Right ventricle myocardium superior (tissue), 1 donor: ENCODE measurements at regions not wholly inside any gene's neighbourhood (a gene's known extent, or its start where the extent isn't known, plus 50 kb on each side); places are given as distances from the start of the nearest gene placed in this dataset.
A peak's percentile ranks its signal among the peaks of the same experiment; 100 is the strongest.

ENCODE experiments used
- ATAC-seq: fragments of 200-7000 bp; cut with Tn5 transposase; one replicate; pipeline ENCODE4 v1.9.1; 2020; ENCODE audit warnings: mild to moderate bottlenecking; ENCODE audit not compliant: poor library complexity
- DNase-seq: peaks from one replicate; pipeline ENCODE4 v3.0.0-alpha.2; 2020
- intact Hi-C: fragments of 100-400 bp; cut with DNase I; formaldehyde crosslinking; loops from one replicate; pipeline ENCODE4 v1.11.2; 2022
- donor health status: DM: no; HTN: yes; CAD: no; lungs with severe emphysema.

GRCh38 chr4:24637173-24637572 lies 52.8 kb upstream of the DHX15 start:
- DNase-seq, result no peak
- intact Hi-C loops, result no loop called here
- ATAC-seq, result no peak

GRCh38 chr4:24638396-24638875 lies 54.1 kb upstream of the DHX15 start:
- DNase-seq (no peak), ATAC-seq (no peak)
- intact Hi-C loops, result no loop called here

- intact Hi-C loops, result no loop called here
- ATAC-seq (no peak), DNase-seq (no peak)
Measured at GRCh38 chr4:24639714-24640113, 55.4 kb upstream of the DHX15 start.

- intact Hi-C loops, result no loop called here
- DNase-seq (no peak), ATAC-seq (no peak)
Measured at GRCh38 chr4:24640366-24640765, 56.0 kb upstream of the DHX15 start.

- intact Hi-C loops, result no loop called here
- ATAC-seq (peak; percentile 39), DNase-seq (no peak)
Measured at GRCh38 chr4:24642981-24643547, 58.7 kb upstream of the DHX15 start.

GRCh38 chr4:24643774-24644520 lies 59.6 kb upstream of the DHX15 start:
- intact Hi-C loops, result no loop called here
- no peak for ATAC-seq
- no peak for DNase-seq

GRCh38 chr4:24644983-24645764 lies 60.8 kb upstream of the DHX15 start:
- intact Hi-C loops, result no loop called here
- no peak for DNase-seq
- no peak for ATAC-seq

- no peak for DNase-seq
- peak; percentile 41 for ATAC-seq
- intact Hi-C loops, result no loop called here
Measured at GRCh38 chr4:24645765-24646550, 61.6 kb upstream of the DHX15 start.

- ATAC-seq, result no peak
- DNase-seq, result no peak
- intact Hi-C loops, result no loop called here
Measured at GRCh38 chr4:24646798-24647460, 62.6 kb upstream of the DHX15 start.

GRCh38 chr4:24650849-24651640 lies 66.7 kb upstream of the DHX15 start:
- ATAC-seq (no peak), DNase-seq (no peak)
- intact Hi-C loops, result no loop called here

GRCh38 chr4:24655326-24655725 lies 71.0 kb upstream of the DHX15 start:
- ATAC-seq (no peak), DNase-seq (no peak)
- intact Hi-C loops, result no loop called here

GRCh38 chr4:24655971-24656370 lies 71.6 kb upstream of the DHX15 start:
- DNase-seq (no peak), ATAC-seq (no peak)
- intact Hi-C loops, result no loop called here

- intact Hi-C loops, result no loop called here
- DNase-seq, result no peak
- ATAC-seq, result no peak
Measured at GRCh38 chr4:24656906-24657305, 72.6 kb upstream of the DHX15 start.

- peak; percentile 82 for ATAC-seq
- intact Hi-C loops, result no loop called here
- peak; percentile 55 for DNase-seq
Measured at GRCh38 chr4:24657768-24658617, 73.6 kb upstream of the DHX15 start.

GRCh38 chr4:24659241-24659961 lies 75.0 kb upstream of the DHX15 start:
- intact Hi-C loops, result no loop called here
- ATAC-seq (no peak), DNase-seq (no peak)

- no peak for DNase-seq
- intact Hi-C loops, result no loop called here
Measured at GRCh38 chr4:24662056-24662455, 77.7 kb upstream of the DHX15 start.

More at GRCh38 chr4:24662056-24662455, 77.7 kb upstream of the DHX15 start:
- no peak for ATAC-seq
